Dedifferentiated amniotic fluid mesenchymal stem cell (primary cell): ENCODE measurements at regions not wholly inside any gene's neighbourhood (a gene's known extent, or its start where the extent isn't known, plus 50 kb on each side); places are given as distances from the start of the nearest gene placed in this dataset.

Experiments used
- DNase-seq: peaks from one replicate; pipeline ENCODE4 v3.0.0-alpha.2; 2016; ENCODE audit errors: extremely low spot score

- DNase-seq: no peak
Observed at GRCh38 chr21:27647921-27648320, 681.0 kb upstream of the ADAMTS5 start.

- DNase-seq: no peak
Observed at GRCh38 chr21:27647401-27647800, 680.5 kb upstream of the ADAMTS5 start.

GRCh38 chr21:27646691-27647090 lies 679.8 kb upstream of the ADAMTS5 start:
- no peak for DNase-seq

GRCh38 chr21:27646056-27646455 lies 679.2 kb upstream of the ADAMTS5 start:
- no peak for DNase-seq

- DNase-seq: no peak
Observed at GRCh38 chr21:27645285-27645684, 678.4 kb upstream of the ADAMTS5 start.

GRCh38 chr21:27643326-27643725 lies 676.4 kb upstream of the ADAMTS5 start:
- no peak for DNase-seq

- no peak for DNase-seq
Observed at GRCh38 chr21:27639286-27639685, 672.4 kb upstream of the ADAMTS5 start.

GRCh38 chr21:27636656-27637055 lies 669.8 kb upstream of the ADAMTS5 start:
- DNase-seq: no peak

- no peak for DNase-seq
Observed at GRCh38 chr21:27633631-27634030, 666.7 kb upstream of the ADAMTS5 start.

GRCh38 chr21:27631471-27631870 lies 664.6 kb upstream of the ADAMTS5 start:
- peak; percentile 37 for DNase-seq

- DNase-seq: peak; percentile 26
Observed at GRCh38 chr21:27622631-27623030, 655.7 kb upstream of the ADAMTS5 start.

- no peak for DNase-seq
Observed at GRCh38 chr21:27614231-27614630, 647.3 kb upstream of the ADAMTS5 start.

- DNase-seq: no peak
Observed at GRCh38 chr21:27606422-27606821, 639.5 kb upstream of the ADAMTS5 start.

GRCh38 chr21:27596196-27596595 lies 629.3 kb upstream of the ADAMTS5 start:
- no peak for DNase-seq

GRCh38 chr21:27595716-27596115 lies 628.8 kb upstream of the ADAMTS5 start:
- no peak for DNase-seq

- DNase-seq: no peak
Observed at GRCh38 chr21:27590271-27590670, 623.4 kb upstream of the ADAMTS5 start.

- no peak for DNase-seq
Observed at GRCh38 chr21:27589781-27590180, 622.9 kb upstream of the ADAMTS5 start.

- DNase-seq: no peak
Observed at GRCh38 chr21:27586986-27587385, 620.1 kb upstream of the ADAMTS5 start.

- no peak for DNase-seq
Observed at GRCh38 chr21:27586326-27586725, 619.4 kb upstream of the ADAMTS5 start.

- DNase-seq: no peak
Observed at GRCh38 chr21:27584256-27584655, 617.4 kb upstream of the ADAMTS5 start.

- DNase-seq: no peak
Observed at GRCh38 chr21:27582948-27583430, 616.1 kb upstream of the ADAMTS5 start.

GRCh38 chr21:27582246-27582947 lies 615.5 kb upstream of the ADAMTS5 start:
- DNase-seq: no peak

- DNase-seq: no peak
Observed at GRCh38 chr21:27581168-27581567, 614.3 kb upstream of the ADAMTS5 start.

GRCh38 chr21:27580276-27580675 lies 613.4 kb upstream of the ADAMTS5 start:
- DNase-seq: no peak
